ENCODE measurements at regions not wholly inside any gene's neighbourhood (a gene's known extent, or its start where the extent isn't known, plus 50 kb on each side); places are given as distances from the start of the nearest gene placed in this dataset.

- H3K79me2 ChIP-seq (ENCODE audit: insufficient read depth) = no peaks in the 10 kb centered on the region
- WGBS, 2 experiments (ENCODE audit: low coverage in 1 of 2, low lambda C conversion rate in 2 of 2, missing lambda C conversion rate in 2 of 2) = 1 to 9% methylated on average over 6 to 11 of the region's 11 CpGs
- no peaks in the 10 kb centered on the region for H3K9me2 ChIP-seq (ENCODE audit: insufficient read depth)
- H4K20me1 ChIP-seq (ENCODE audit: insufficient read depth) = no peaks in the 10 kb centered on the region
- H3F3A ChIP-seq (ENCODE audit: insufficient read depth) = no peaks in the 10 kb centered on the region
- in situ Hi-C loops (cut with MboI) = no loop called here
- no peak overlapping the region for H3K4me2 ChIP-seq (ENCODE audit: unreplicated experiment)
- H3K4me1 ChIP-seq (ENCODE audit: insufficient read depth) = no peaks in the 10 kb centered on the region
- no peak for TF ChIP-seq EZH2phosphoT487 (IDR thresholded peaks at IDR 0.05; ENCODE audit: insufficient read depth, low read depth)
- TF ChIP-seq EZH2 (IDR thresholded peaks at IDR 0.05; ENCODE audit: insufficient read depth, poor library complexity, severe bottlenecking) = no peak
- no peak overlapping the region for H3K4me3 ChIP-seq
- H3K36me3 ChIP-seq (ENCODE audit: low read depth) = no peaks in the 10 kb centered on the region
- H3K27me3 ChIP-seq (replicated peaks; ENCODE audit: insufficient read depth) = no peaks in the 10 kb centered on the region
- H2AFZ ChIP-seq = no peak overlapping the region
- DNase-seq = no peak
- H3K27ac ChIP-seq = no peak overlapping the region
- H3K9ac ChIP-seq = no peak overlapping the region
- no peaks in the 10 kb centered on the region for H3K9me3 ChIP-seq (ENCODE audit: low read depth)
Observed at GRCh38 chr22:49531368-49531791, 296.3 kb downstream of the BRD1 start.

GRCh38 chr22:49530671-49531367 lies 296.9 kb downstream of the BRD1 start:
- Histone ChIP-seq H3K79me2 (ENCODE audit: insufficient read depth) (no peaks in the 10 kb centered on the region), H3K27ac (no peak overlapping the region), H2AFZ (no peak overlapping the region), H3K36me3 (ENCODE audit: low read depth) (no peaks in the 10 kb centered on the region), H3F3A (ENCODE audit: insufficient read depth) (no peaks in the 10 kb centered on the region), H3K4me3 (no peak overlapping the region), H3K9me3 (ENCODE audit: low read depth) (no peaks in the 10 kb centered on the region), H3K9me2 (ENCODE audit: insufficient read depth) (no peaks in the 10 kb centered on the region), H3K27me3 (replicated peaks; ENCODE audit: insufficient read depth) (no peaks in the 10 kb centered on the region), H3K4me1 (ENCODE audit: insufficient read depth) (no peaks in the 10 kb centered on the region), H3K9ac (no peak overlapping the region), H3K4me2 (ENCODE audit: unreplicated experiment) (no peak overlapping the region), H4K20me1 (ENCODE audit: insufficient read depth) (no peaks in the 10 kb centered on the region)
- TF ChIP-seq EZH2phosphoT487 (IDR thresholded peaks at IDR 0.05; ENCODE audit: insufficient read depth, low read depth) = no peak
- TF ChIP-seq EZH2 (IDR thresholded peaks at IDR 0.05; ENCODE audit: insufficient read depth, poor library complexity, severe bottlenecking) = no peak
- WGBS, 2 experiments (ENCODE audit: low coverage in 1 of 2, low lambda C conversion rate in 2 of 2, missing lambda C conversion rate in 2 of 2) = 27 to 35% methylated on average over 19 of the region's 19 CpGs
- DNase-seq = no peak
- in situ Hi-C loops (cut with MboI) = no loop called here

GRCh38 chr22:49528420-49528720 lies 299.3 kb downstream of the BRD1 start:
- no peak overlapping the region for H3K4me3 ChIP-seq
- H3K9me2 ChIP-seq (ENCODE audit: insufficient read depth) = no peaks in the 10 kb centered on the region
- no peak overlapping the region for H3K4me2 ChIP-seq (ENCODE audit: unreplicated experiment)
- in situ Hi-C loops (cut with MboI) = no loop called here
- H4K20me1 ChIP-seq (ENCODE audit: insufficient read depth) = no peaks in the 10 kb centered on the region
- TF ChIP-seq EZH2 (IDR thresholded peaks at IDR 0.05; ENCODE audit: insufficient read depth, poor library complexity, severe bottlenecking) (no peak), EZH2phosphoT487 (IDR thresholded peaks at IDR 0.05; ENCODE audit: insufficient read depth, low read depth) (no peak)
- H3K27me3 ChIP-seq (replicated peaks; ENCODE audit: insufficient read depth) = no peaks in the 10 kb centered on the region
- H3K36me3 ChIP-seq (ENCODE audit: low read depth) = no peaks in the 10 kb centered on the region
- no peak for DNase-seq
- no peaks in the 10 kb centered on the region for H3K9me3 ChIP-seq (ENCODE audit: low read depth)
- no peak overlapping the region for H3K9ac ChIP-seq
- H2AFZ ChIP-seq = no peak overlapping the region
- no peaks in the 10 kb centered on the region for H3K79me2 ChIP-seq (ENCODE audit: insufficient read depth)
- H3F3A ChIP-seq (ENCODE audit: insufficient read depth) = no peaks in the 10 kb centered on the region
- no peak overlapping the region for H3K27ac ChIP-seq
- no peaks in the 10 kb centered on the region for H3K4me1 ChIP-seq (ENCODE audit: insufficient read depth)
- 11 to 34% methylated on average over 4 to 6 of the region's 6 CpGs for WGBS, 2 experiments (ENCODE audit: low coverage in 1 of 2, low lambda C conversion rate in 2 of 2, missing lambda C conversion rate in 2 of 2)

- in situ Hi-C loops (cut with MboI) = no loop called here
- no peaks in the 10 kb centered on the region for H3K4me1 ChIP-seq (ENCODE audit: insufficient read depth)
- H3K9me2 ChIP-seq (ENCODE audit: insufficient read depth) = no peaks in the 10 kb centered on the region
- H3K27ac ChIP-seq = no peak overlapping the region
- H2AFZ ChIP-seq = no peak overlapping the region
- H3K27me3 ChIP-seq (replicated peaks; ENCODE audit: insufficient read depth) = no peaks in the 10 kb centered on the region
- DNase-seq = no peak
- no peaks in the 10 kb centered on the region for H3K79me2 ChIP-seq (ENCODE audit: insufficient read depth)
- no peaks in the 10 kb centered on the region for H3F3A ChIP-seq (ENCODE audit: insufficient read depth)
- TF ChIP-seq EZH2phosphoT487 (IDR thresholded peaks at IDR 0.05; ENCODE audit: insufficient read depth, low read depth) (no peak), EZH2 (IDR thresholded peaks at IDR 0.05; ENCODE audit: insufficient read depth, poor library complexity, severe bottlenecking) (no peak)
- H3K4me2 ChIP-seq (ENCODE audit: unreplicated experiment) = no peak overlapping the region
- WGBS, 2 experiments (ENCODE audit: low coverage in 1 of 2, low lambda C conversion rate in 2 of 2, missing lambda C conversion rate in 2 of 2) = 47 to 52% methylated on average over 17 of the region's 17 CpGs
- H3K36me3 ChIP-seq (ENCODE audit: low read depth) = no peaks in the 10 kb centered on the region
- H3K9me3 ChIP-seq (ENCODE audit: low read depth) = no peaks in the 10 kb centered on the region
- H4K20me1 ChIP-seq (ENCODE audit: insufficient read depth) = no peaks in the 10 kb centered on the region
- H3K9ac ChIP-seq = no peak overlapping the region
- no peak overlapping the region for H3K4me3 ChIP-seq
Observed at GRCh38 chr22:49527611-49528419, 299.9 kb downstream of the BRD1 start.
